ENCODE measurements at regions not wholly inside any gene's neighbourhood (a gene's known extent, or its start where the extent isn't known, plus 50 kb on each side); places are given as distances from the start of the nearest gene placed in this dataset.

- TF ChIP-seq POLR2A (IDR thresholded peaks at IDR 0.05) (no peak), CTCF (IDR thresholded peaks at IDR 0.05) (no peak)
Measured at GRCh38 chr3:103512595-103512994, 1077.8 kb downstream of the ZPLD1 start.
